RPMI7951 (cell line): ENCODE measurements at regions not wholly inside any gene's neighbourhood (a gene's known extent, or its start where the extent isn't known, plus 50 kb on each side); places are given as distances from the start of the nearest gene placed in this dataset.

Experiments used
- DNase-seq: peaks from one replicate; pipeline ENCODE4 v3.0.0-alpha.2; 2012; ENCODE audit warnings: low read depth

DNA sequence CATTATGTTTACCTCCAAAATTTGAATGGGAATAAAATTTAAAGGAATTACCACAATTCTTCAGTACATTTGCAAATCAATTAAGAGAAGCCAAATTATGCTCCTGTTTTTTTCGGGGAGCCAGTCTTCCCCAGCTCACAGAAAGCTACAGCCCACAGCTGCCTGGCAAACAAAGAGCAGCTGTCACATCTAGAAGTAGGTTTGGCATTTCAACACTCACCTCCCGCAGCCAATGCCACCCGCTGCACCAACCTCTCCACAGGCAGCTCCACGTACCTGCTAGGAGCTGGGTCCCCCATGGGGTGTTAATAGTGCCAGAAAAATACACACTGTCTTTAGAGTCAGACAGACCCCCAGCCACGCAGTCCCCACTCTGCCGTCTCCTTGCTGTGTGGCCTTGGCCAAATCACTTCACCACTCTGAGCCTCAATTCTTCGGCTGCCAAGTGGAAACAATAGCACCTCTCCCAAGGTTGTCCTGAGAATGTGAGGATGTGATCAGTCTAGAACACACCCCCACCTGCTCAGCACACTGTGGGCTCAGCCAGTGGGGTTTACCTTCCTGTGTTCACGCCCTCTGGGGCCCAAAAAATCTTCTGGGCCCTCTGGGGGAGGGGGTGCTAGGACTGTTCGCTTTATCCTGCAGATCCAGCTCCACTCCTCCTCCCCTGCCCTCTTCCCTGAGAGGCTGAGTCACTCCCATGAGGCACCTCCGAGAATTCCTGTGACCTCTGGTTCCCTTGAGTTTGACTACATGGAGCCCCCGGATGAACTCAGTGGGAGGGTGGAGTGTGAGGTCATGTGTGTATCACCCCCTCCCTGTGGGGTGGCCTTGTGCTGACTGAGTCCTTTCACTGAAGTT, 204.3 kb upstream of the GRIK3 start:
- DNase-seq, result no peak

DNA sequence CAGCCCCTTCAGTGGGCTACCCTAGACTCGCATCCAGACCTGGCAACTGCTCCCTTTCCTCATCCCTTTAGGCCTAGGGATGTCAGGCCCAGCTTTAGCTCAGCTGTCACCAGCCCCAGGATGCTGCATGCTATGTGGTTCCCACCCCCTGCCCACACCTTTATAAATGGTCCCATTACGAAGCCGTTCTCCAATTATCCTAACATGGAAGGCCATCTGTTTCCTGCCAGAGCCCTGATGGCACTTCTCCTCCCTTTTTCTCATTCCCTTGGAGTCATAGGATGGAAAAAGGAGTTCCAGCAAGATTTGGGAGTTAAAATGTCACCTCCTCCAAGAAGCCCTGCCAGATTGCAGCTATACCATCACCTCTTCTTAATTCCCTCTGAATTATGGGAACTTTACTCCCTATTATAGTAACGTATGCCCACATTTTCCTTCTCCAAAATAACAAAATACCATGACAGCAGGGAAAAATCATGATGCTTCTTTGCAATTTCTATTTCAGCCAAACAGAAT, 205.0 kb upstream of the GRIK3 start:
- DNase-seq, result no peak

DNA sequence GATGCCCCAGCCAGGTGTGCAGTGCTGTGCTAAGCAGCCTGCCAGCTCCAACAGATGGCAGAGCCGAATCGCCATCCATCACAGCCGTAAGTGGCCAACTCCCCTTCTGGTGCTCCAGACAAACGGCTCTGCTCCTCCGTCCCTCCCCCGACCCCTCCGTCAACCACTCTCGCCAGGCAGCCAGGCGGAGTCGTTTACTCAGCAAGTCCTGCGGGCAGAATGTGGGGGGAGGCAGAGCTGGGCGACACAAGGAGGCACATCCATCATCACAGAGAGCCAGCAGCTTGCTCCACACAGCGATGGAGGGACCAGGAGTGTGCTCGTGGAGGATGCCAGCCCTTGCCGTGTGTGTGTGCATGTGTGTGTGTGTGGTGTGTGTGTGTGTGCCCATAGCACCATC, 206.6 kb upstream of the GRIK3 start:
- no peak for DNase-seq

DNA sequence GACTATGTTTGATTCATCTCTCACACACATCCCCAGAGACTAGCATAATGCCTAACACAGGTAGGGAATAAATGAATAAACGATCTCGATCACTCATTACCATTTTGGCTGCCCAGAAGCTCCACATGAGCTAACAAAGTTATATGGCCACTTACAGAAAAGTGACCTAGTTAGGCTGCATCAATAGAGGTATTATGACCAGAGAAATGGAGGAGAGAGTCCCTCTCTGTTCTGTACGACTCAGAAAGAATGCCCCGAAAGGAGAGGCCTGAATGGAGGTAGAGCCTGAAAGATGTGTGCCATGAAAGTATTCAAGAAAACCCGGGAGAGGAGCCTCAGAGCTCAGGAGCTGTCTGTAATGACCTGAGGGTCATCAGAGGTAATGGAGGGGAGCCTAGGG, 208.2 kb upstream of the GRIK3 start:
- no peak for DNase-seq

DNA sequence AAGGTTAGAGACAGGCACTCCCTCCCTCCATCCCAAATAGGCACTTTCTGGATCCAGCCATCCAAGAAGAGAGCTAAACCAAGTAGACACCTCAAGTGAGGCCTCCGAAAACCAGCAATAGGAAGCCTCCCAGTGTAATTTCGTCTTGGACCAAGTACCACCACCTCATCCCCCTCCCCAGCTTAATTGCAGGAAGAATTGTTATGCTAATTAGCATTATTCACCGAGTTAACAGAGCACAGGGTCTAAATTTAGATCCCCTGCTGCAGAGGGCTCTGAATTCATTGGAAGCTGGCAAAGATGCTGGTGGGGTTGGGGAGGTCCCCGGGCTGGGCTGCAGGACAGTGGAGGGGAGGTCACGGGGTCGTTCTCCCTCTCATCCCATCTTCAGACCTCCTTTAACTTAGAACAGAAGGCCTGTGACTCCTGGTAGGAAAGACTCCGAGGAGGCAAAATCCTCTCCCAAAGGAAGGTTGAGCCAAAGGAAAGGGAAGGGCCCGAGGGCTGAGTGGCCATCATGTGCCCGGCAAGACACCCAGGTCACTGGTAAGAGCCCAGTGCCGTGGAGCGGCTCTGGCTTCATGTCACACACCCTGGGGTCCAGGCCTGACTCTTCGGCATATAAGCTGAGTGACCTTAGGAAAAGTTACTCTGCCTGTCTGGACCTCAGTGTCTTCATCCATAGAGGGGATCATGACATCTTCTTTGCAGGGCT, 209.2 kb upstream of the GRIK3 start:
- no peak for DNase-seq

DNA sequence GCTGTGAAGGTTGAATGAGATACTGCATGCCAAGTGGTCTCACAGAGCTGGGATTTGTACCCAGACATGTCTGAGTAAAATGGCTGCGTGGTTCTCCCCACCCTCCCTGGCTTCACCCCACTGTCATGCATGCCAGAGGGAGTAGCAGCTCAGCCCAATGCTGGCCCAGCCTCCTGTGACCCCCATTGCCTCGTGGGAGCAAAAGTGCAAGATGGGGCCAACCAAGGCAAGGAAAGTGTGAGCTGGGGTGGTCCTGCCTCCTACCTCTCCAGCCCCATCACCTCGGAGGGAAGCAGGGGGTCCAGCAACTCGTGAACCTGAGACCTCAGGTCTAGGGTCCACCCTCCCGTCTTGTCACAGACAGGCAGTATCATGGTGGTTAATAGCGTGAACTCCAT, 209.8 kb upstream of the GRIK3 start:
- DNase-seq, result no peak

DNA sequence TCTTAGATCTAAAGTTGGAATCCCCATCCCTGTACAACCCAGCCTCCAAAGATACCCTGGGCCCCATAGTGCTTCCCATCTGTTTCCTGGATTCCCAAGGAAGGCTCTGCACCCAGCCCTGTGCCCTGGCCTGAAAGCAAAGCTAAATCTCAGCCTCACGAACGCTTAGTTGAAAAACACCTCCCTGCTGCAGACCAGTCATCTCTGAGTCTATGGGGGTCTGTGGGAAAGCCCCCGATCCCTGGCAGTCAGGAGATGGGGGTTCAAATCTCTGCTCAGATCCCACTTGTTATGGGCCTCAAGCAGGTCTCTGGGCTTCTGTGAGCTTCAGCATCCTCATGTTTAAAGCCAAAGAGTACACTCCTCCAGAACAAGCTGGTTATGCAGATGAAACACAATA, 210.5 kb upstream of the GRIK3 start:
- DNase-seq, result no peak

DNA sequence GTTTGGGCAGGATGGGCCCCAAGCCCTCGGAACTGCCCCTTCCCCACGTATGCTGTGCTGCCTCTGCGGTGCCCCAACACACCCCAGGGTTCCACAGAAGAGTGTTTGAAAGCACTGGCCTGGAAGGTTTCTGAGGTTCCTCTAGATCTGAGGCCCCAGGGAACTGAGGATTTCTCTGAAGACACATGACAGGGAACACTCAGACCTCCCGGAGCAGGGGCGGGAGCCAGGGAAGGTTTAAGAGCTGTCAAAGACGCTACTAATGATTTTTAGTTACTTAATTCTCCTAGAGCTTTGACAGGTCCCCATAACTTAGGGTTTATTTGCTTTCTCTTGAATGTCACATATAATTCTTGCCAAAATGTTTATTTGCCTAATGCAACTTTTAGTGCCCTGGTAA, 212.3 kb upstream of the GRIK3 start:
- DNase-seq, result no peak

DNA sequence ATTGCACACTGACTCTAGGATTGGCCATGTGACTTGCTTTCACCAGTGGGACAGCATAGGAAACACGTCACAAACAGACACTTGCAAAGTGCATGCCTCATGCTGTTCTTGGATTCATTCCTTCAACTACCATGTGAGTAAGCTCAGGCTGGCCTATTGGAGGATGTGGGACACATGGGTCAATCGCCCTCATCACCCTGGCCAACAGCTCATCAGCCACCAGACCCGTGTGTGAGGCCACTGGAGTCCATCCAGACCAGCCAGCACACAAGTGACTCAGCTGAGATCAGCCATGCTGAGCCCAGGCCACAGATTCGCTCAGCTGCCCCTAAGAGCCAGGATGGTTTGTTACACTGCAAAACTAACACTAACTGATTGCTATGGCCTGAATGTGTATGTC, 216.1 kb upstream of the GRIK3 start:
- no peak for DNase-seq

DNA sequence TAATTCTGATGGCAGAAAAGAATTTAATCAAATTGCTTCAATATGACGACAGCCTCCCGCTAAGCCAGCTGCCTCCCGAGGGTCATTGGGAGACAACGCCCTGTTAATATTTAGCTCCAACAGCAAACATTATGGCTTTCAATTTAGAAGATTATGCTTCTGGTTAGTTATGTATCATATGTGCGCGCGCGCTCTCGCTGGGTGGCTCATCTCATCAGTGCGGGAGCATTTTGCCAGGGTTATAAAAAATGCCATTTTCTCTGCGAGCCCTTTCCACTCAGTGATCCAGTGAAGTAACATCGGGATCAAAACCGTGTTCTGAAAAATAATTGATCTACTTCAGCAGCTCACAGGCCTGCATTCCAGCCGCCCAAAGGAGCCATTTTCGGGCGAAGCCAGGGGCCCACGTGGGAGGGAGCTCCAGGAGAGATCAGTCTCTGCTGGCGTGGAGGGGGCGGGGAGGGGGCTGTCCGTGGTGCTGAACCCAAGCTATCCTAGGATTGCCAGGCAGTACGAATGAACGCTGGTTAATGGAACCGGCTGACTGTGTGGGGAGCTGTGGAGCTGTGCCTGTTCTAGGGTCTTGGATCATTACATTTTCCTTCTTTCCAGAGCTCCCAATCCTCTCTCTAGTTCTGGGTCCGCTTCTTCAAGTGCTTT, 219.1 kb upstream of the ZC3H12A start:
- no peak for DNase-seq

DNA sequence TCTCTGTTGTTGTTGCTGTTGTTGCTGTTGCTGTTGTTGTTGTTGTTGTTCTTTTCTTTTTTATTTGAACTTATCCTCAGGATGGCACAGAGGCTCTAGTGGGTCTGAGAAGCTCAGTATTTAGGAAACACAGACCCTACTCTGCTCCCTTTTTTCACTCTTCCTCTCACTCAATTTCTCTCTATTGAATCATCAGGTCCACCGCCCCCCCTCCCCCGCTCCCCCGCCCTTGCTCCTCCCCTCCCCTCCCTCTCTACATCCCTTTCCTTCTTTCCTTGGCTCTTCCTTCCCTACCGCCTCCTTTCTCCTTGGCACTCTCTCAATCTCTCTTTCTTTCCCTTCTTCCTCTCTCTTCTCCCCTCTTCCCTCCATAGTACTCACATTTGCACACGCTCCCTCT, 218.5 kb upstream of the ZC3H12A start:
- no peak for DNase-seq

DNA sequence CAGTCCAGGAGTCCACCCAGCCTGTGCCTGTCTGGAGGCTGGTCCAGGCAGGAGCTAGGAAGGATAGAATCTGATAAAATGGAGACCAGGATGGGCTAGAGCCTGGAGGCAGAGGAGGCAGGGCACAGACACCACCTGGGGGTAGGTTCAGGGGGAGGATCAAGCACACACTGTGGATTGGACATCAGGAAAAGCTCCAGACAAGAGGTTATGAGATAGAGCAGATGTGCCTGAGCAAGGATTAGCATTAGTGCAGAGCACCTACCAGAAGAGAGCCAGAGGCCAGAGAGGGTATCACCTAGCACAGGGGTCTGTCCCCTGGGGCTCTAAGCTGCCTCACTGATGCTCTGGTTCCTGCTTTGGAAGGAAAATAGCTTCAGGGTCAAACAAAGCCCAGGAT, 216.7 kb upstream of the ZC3H12A start:
- no peak for DNase-seq

DNA sequence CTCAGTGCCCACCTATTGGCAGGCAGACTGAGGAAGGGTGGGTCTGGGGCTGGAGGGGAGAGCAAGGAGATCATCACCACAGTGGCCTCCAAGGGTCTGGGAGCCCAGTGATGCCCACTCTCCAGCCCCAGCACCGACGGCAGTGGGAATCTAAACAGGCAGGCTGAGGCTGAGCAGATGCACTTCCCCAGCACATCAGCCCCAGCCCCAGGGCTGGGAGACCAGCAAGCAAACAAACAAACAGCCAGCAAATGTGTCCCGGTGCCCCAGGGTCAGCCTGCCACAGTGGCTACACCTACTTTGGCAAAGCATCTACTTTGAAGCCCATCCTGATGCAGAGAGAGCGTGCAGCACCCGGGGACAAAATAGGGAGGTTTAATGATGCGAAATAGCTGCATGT, 216.3 kb upstream of the ZC3H12A start:
- no peak for DNase-seq

DNA sequence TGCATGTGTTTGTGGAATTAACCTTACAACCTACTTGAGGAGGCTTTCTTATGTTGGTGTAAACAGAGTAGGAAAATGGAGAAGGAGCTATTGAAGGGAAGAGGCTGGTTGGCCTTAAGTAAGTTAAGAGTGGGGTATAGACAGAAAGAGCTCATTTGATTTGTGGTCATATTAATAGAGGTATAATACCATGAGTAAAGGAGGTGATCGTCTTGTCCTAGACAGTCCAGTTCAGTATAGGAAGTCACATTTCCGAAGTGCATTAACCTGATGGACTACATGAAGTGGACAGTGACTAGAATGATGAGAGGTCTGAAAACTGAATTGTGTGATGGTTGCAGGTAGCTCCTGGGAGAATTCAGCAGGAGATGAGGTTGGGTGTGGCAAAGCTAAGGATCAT, 215.4 kb upstream of the ZC3H12A start:
- no peak for DNase-seq

DNA sequence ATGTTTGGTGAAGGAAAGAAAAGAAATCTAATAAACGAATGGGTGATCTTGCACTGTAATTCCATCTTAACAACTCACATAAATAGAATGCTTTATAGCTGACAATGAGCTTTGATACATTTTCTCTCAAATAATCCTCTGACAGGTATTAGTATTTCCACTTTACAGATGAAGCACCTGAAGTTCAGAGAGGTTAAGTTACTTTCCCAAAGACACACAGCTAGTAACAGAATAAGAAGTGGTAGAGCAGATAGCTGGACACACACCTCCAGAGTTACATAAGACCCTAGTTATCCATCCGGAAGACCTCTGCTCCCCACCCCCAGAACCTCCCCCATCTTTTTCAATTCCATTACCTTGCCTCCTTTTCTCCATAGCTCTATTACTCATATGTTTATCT, 213.3 kb upstream of the ZC3H12A start:
- DNase-seq, result no peak

DNA sequence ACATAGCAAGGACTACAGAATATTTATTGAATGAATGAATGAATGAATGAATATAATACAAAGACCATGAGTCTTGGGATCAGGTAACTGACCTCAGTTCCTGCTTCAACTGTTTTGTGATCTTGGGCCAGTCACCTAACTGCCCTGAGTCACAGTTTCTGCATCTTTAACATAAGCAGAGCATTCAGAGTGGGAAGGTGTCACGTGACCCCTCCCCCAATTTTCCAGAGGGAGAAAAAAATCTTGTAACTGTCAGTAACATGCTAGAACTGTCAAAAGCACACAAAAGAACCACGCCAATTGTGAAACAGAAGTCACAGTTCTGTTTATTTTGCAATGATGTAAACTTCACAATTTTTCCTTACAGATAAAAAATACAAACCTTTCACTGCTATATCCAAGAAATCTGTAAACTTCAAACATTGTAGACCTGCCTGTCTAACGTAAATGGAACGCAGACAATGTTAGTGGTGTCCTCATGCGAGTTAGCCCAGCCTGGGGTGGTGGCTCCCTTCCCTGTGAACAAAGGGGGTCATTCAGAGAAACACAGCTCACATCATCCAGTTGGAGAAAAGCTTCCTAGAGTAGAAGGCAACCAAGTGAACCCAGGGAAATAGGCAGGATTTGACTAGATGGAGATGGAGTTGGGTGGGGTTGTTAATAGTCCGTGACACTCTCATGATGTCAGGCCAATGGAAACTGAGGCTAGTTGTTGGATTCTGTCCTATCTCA, 211.8 kb upstream of the ZC3H12A start:
- no peak for DNase-seq

DNA sequence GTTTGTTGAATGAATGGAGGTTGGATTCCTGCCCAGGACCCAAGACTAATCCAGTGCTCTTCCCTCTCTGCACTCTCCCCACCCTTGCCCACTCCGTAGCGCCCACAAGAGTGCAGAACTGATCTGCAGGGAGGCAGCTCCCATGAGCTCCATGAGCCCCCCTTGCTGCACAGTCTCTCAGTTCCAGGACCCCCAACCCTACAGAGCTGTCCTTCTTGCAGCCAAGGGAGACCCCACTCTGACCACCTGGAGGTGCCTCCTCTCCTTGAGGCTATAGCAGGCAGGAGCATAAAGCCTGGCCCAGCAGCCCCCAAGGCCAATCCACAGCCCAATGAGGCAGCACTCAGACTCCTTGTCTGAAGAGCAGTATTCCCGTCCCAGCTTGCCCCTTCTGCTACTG, 209.2 kb upstream of the ZC3H12A start:
- DNase-seq, result no peak

DNA sequence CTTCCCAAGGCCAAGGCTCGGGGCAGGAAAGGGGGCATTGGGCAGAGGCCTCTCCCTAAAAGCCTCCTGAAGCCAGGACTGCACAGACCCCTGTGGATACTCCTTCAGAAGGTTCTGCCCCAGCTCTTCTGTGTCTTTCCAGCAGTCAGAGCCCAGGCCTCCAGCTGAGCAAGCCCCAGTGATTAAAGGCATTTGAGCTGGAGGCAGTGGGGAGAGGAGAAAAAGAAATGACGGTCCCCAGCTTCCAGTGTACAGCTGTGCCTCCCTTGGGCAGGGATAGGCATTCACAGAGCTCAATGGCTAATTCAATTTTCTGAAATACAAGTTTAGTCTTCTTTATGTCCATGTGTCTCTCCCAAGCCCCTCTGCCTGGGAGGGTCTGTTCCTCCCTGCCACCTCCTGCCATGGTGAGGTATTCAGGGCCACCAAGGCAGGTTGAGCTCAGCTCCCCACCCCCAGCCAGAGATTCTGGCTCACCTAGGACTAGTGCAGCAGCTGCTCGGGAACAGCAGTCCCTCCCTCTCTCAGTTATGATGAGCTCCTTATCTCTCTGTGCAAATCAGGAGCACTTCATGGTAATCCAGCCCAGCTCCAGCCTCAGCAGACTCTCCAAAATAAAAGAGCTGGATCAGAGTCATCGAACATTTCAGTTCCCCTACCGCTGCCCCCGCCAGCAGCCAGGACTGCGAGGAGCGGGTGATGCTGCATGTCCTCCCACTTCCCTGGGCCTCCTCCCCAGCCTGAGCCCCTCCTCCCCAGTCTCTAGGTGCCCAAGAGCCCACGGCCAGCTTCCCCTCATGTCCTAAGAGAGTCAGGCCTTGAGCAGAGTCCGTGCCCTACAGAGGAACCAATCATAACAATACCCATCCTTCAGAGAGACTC, 208.4 kb upstream of the ZC3H12A start:
- no peak for DNase-seq

DNA sequence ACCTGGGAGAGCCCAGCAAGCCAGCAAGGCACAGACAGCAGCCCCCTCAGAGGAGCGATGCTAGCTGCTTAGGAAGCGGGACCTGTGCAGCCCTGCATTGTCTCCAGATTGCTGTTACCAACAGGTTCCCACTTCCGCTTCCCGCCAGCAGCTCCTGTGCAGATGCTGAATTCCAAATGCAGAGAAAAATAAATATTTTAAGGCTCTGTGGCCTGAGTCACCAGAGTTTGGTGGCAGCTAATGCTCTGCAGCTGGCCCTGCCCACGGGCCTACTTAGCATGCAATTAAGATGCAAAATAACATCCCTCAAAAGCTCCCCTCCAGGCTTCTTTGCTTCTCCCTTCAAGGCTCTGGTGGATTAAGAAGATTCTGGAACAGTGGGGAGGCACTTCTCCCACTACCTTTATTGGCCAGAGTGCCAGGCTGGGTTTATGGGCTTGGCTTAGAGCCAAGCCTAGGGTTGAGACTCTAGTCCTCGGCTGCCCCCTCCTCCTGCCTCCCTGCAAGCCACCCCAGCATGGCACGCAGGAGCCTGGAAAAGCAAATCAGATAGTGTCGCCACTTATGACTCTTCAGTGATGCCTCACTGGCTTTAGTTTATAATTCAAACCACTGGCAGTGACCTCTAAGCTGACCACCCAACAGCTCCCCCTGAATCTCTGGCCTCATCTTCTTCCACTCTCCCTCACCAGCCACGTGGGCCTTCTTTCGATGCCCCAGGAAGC, 207.1 kb upstream of the ZC3H12A start:
- DNase-seq, result peak; percentile 5

DNA sequence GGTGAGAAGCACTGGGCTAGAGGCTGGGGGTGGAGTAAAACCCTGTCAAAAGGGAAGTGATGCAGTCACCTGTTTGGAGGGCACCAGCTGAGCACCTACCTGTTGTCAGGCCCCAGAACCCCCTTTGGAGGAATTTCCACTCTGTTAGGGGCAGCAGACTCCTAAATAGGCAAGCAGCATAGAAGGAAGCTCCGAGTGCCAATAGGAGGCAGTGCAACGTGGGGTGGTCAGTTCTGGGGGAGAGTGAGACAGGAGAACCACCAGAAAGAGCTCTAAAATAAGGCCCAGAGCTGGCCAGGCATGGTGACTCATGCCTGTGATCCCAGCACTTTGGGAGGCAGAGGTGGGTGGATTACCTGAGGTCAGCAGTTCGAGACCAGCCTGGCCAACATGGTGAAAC, 203.7 kb upstream of the ZC3H12A start:
- no peak for DNase-seq
